ENCODE measurements at regions not wholly inside any gene's neighbourhood (a gene's known extent, or its start where the extent isn't known, plus 50 kb on each side); places are given as distances from the start of the nearest gene placed in this dataset.

DNA sequence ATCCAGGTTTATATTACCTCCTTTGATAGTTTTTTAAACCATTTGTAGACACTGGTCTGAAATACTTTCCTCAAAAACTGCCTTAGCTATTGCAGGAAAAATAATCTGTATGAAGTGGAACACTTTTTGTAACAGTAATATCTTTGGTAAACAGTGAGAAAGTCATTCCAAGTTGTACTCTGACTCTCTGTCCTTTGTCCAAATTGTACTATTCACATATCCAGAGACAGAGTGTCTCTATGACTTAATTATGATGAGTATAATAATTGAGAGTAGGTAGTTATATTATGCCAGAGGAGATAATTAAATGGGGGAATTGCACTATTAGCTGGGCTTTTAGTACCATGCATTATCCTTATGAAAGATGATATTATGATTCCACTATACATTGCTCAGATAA, 112.6 kb upstream of the LCORL start:
- TF ChIP-seq, protein P1, sequence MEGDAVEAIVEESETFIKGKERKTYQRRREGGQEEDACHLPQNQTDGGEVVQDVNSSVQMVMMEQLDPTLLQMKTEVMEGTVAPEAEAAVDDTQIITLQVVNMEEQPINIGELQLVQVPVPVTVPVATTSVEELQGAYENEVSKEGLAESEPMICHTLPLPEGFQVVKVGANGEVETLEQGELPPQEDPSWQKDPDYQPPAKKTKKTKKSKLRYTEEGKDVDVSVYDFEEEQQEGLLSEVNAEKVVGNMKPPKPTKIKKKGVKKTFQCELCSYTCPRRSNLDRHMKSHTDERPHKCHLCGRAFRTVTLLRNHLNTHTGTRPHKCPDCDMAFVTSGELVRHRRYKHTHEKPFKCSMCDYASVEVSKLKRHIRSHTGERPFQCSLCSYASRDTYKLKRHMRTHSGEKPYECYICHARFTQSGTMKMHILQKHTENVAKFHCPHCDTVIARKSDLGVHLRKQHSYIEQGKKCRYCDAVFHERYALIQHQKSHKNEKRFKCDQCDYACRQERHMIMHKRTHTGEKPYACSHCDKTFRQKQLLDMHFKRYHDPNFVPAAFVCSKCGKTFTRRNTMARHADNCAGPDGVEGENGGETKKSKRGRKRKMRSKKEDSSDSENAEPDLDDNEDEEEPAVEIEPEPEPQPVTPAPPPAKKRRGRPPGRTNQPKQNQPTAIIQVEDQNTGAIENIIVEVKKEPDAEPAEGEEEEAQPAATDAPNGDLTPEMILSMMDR (IDR thresholded peaks at IDR 0.05; ENCODE audit: low read depth, low read length), result no peak
- ChIA-PET POLR2A (no interaction called here), CTCF (no interaction called here)
- no peak overlapping the region for H3K4me3 ChIP-seq (ENCODE audit: low read depth, low read length)
- H3K9me3 ChIP-seq (ENCODE audit: control insufficient read depth, insufficient read depth, low read length), result peaks cover 2% of the 10 kb centered on the region
- DNase-seq (ENCODE audit: low read depth, low spot score), result no peak
- no peak overlapping the region for H3K27ac ChIP-seq (ENCODE audit: low read depth, low read length)
- H3K27me3 ChIP-seq (ENCODE audit: control insufficient read depth, insufficient read depth, low read length), result no peaks in the 10 kb centered on the region

DNA sequence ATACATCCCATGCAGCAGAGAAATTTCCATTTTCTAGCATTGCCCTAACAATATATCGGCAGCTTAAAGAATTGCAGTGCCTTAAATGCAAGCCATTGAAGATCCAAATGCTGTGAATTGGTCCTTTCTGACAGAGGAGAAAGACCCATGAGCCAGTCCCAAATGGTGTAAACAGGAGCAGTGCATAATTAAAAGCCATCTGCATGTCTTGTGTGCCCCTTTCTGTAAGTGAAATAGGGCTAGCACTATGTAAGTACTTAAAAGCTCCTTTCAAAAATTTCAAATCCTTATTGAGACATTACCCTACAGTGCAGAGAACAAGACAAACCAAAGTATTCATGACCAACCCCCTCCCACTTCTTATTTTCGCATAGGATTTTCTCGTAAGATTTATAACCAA, 108.7 kb upstream of the LCORL start:
- TF ChIP-seq, protein P1 (IDR thresholded peaks at IDR 0.05; ENCODE audit: low read depth, low read length), result no peak
- ChIA-PET POLR2A (no interaction called here), CTCF (no interaction called here)
- Histone ChIP-seq H3K27ac (ENCODE audit: low read depth, low read length) (no peak overlapping the region), H3K4me3 (ENCODE audit: low read depth, low read length) (no peak overlapping the region), H3K9me3 (ENCODE audit: control insufficient read depth, insufficient read depth, low read length) (no peaks in the 10 kb centered on the region), H3K27me3 (ENCODE audit: control insufficient read depth, insufficient read depth, low read length) (no peaks in the 10 kb centered on the region)
- DNase-seq (ENCODE audit: low read depth, low spot score), result no peak

DNA sequence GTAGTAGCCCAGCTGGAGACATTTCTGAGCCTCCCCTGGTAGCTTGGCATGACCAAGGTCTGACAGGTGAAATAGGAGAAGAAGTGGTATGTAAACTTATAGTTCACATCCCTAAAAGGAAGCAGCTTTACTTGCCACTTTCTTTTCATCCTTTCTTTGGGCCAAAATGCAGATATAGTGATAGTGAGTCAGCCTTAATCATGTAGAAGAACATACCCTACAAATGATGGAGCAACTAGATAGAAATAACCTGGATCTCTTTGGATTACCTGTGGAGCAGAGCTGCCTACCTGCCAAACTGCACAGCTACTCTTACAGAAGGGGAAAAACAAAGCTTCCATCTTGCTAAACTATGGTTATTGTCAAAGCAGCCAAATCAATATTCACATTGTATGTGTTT, 106.7 kb upstream of the LCORL start:
- POLR2A ChIA-PET, result no interaction called here
- no peak for DNase-seq (ENCODE audit: low read depth, low spot score)
- no peak overlapping the region for H3K4me3 ChIP-seq (ENCODE audit: low read depth, low read length)
- TF ChIP-seq, protein P1 (IDR thresholded peaks at IDR 0.05; ENCODE audit: low read depth, low read length), result no peak
- H3K27ac ChIP-seq (ENCODE audit: low read depth, low read length), result no peak overlapping the region
- CTCF ChIA-PET, result no interaction called here
- no peaks in the 10 kb centered on the region for H3K27me3 ChIP-seq (ENCODE audit: control insufficient read depth, insufficient read depth, low read length)
- no peaks in the 10 kb centered on the region for H3K9me3 ChIP-seq (ENCODE audit: control insufficient read depth, insufficient read depth, low read length)

DNA sequence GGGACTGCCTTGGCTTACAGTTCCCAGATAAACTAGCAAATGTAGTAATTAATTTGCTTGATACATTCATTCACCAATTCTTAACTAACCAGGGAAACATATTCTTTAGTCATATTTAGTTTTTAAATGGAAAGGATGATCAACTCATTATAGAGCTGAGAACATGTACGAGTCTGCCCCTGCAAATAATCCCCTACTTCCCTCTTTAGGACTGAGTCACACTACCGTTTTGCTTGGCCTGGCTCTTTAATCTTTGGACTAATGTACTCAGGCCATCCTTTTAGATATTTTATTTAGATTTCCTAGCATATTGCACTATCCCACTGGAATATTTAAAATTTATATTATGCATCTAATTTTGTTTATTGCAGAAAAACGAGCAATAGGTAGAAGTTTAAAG, 105.5 kb upstream of the LCORL start:
- POLR2A ChIA-PET, result no interaction called here
- no peaks in the 10 kb centered on the region for H3K27me3 ChIP-seq (ENCODE audit: control insufficient read depth, insufficient read depth, low read length)
- no peak for DNase-seq (ENCODE audit: low read depth, low spot score)
- H3K9me3 ChIP-seq (ENCODE audit: control insufficient read depth, insufficient read depth, low read length), result no peaks in the 10 kb centered on the region
- H3K4me3 ChIP-seq (ENCODE audit: low read depth, low read length), result no peak overlapping the region
- H3K27ac ChIP-seq (ENCODE audit: low read depth, low read length), result no peak overlapping the region
- TF ChIP-seq, protein P1 (IDR thresholded peaks at IDR 0.05; ENCODE audit: low read depth, low read length), result no peak
- CTCF ChIA-PET, result no interaction called here

DNA sequence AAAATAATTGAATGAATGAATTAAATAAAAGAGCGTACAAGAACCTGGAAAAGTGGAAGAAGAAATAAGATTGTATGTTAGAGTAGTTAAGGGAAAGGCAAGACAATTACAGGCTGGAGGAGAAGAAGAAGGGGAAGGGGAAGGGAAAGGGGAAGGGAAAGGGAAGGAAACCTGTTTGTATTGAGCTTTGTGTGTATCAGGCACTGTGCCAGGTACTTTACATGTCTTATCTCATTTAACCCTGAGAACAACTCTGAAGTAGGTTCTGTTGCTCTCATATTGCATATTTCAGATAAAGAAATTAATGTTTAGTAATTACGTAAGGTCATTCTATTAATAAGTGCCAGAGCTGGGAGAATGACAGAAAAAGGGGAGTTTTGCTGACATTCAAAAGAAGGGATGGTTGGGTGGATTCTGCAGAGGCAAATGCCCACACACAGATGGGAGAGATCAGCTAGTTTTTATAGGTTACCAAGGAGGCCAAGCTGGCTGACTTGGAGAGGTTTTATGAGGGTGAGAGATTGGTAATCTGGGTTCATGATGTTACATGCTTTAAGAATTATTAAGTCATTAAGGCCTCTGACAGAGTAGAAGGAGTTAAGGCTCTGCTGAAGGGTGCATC, 92.3 kb upstream of the LCORL start:
- Histone ChIP-seq H3K4me3 (ENCODE audit: low read depth, low read length) (no peak overlapping the region), H3K27ac (ENCODE audit: low read depth, low read length) (no peak overlapping the region), H3K9me3 (ENCODE audit: control insufficient read depth, insufficient read depth, low read length) (no peaks in the 10 kb centered on the region), H3K27me3 (ENCODE audit: control insufficient read depth, insufficient read depth, low read length) (peaks cover 3% of the 10 kb centered on the region)
- TF ChIP-seq, protein P1 (IDR thresholded peaks at IDR 0.05; ENCODE audit: low read depth, low read length), result no peak
- POLR2A ChIA-PET, result no interaction called here
- DNase-seq (ENCODE audit: low read depth, low spot score), result no peak
- CTCF ChIA-PET, result no interaction called here
